PC-9 (cell line): ENCODE measurements at regions not wholly inside any gene's neighbourhood (a gene's known extent, or its start where the extent isn't known, plus 50 kb on each side); places are given as distances from the start of the nearest gene placed in this dataset.

Experiments used
- EZH2 ChIP-seq: fragments of 200-600 bp; sonication (generic); IDR thresholded peaks from 2 replicates; pipeline ENCODE4 v1.8.0; 2017; ENCODE audit warnings: antibody characterized with exemption, low read depth
- TF ChIP-seq, protein P1 (sequence below): fragments of 200-600 bp; sonication (generic); conservative IDR thresholded peaks from 2 replicates; pipeline ENCODE4 v1.6.1; 2017; ENCODE audit warnings: mixed run types, antibody characterized with exemption, mild to moderate bottlenecking, moderate library complexity

GRCh38 chr6:74117113-74117512 is 421.1 kb downstream of the CD109 start:
- TF ChIP-seq, protein P1, sequence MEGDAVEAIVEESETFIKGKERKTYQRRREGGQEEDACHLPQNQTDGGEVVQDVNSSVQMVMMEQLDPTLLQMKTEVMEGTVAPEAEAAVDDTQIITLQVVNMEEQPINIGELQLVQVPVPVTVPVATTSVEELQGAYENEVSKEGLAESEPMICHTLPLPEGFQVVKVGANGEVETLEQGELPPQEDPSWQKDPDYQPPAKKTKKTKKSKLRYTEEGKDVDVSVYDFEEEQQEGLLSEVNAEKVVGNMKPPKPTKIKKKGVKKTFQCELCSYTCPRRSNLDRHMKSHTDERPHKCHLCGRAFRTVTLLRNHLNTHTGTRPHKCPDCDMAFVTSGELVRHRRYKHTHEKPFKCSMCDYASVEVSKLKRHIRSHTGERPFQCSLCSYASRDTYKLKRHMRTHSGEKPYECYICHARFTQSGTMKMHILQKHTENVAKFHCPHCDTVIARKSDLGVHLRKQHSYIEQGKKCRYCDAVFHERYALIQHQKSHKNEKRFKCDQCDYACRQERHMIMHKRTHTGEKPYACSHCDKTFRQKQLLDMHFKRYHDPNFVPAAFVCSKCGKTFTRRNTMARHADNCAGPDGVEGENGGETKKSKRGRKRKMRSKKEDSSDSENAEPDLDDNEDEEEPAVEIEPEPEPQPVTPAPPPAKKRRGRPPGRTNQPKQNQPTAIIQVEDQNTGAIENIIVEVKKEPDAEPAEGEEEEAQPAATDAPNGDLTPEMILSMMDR: no peak
- TF ChIP-seq EZH2: no peak
